K562 (cell line): ENCODE measurements at regions not wholly inside any gene's neighbourhood (a gene's known extent, or its start where the extent isn't known, plus 50 kb on each side); places are given as distances from the start of the nearest gene placed in this dataset.

Source experiments
- ATAC-seq: fragments of 200-7000 bp; cut with Tn5 transposase; 3 replicates; pipeline ENCODE4 v1.9.1; 2020; ENCODE audit warnings: moderate library complexity
- BruUV-seq: library from RNA; stranded (reverse); fragments of 400-500 nt; replicated peaks from 2 replicates; lab custom pipeline; 2021; lab: Mats Ljungman, UMichigan
- CTCF ChIA-PET: fragments of 300-600 bp; formaldehyde crosslinking; extraction: SDS; loops from one replicate; lab custom pipeline; 2021; ENCODE audit warnings: low intra/inter-chr PET ratio; lab: Yijun Ruan, JAX
- POLR2A ChIA-PET: fragments of 300-600, 350-650 bp; sonication (Branson Sonifier 250); formaldehyde crosslinking; extraction: SDS; loops from one replicate; lab custom pipeline; 2021; ENCODE audit warnings: antibody characterized with exemption, inconsistent platforms; lab: Yijun Ruan, JAX
- DNase-seq, 4 experiments: peaks; one replicate each; pipeline versions ENCODE4 v3.0.0 to v3.0.0-alpha.2; 2011 to 2018; ENCODE audit warnings: low spot score in 3 of 4, mixed read lengths in 3 of 4; ENCODE audit errors: extremely low read depth in 1 of 4
- FAIRE-seq: peaks from 2 replicates; lab custom pipeline; 2011; peaks lifted over from hg19 to GRCh38; lab: Jason Lieb, UNC
- H2AFZ ChIP-seq: 2 replicates; pipeline ENCODE4 v1.6.0; 2011; ENCODE audit warnings: low read depth, low read length, control low read depth, inconsistent platforms
- H3K27ac ChIP-seq: fragments of 200-600 bp; 3 replicates; pipeline ENCODE4 v1.8.0; 2011; ENCODE audit warnings: low read depth, mild to moderate bottlenecking, control low read depth, inconsistent platforms, low read length, moderate library complexity, mixed read lengths; ENCODE audit errors: extremely low read depth
- H3K27me3 ChIP-seq, 2 experiments: fragments of 300-600 bp in 1 of 2; 2 replicates in 1 of 2; 3 replicates in 1 of 2; pipeline versions ENCODE4 v1.6.0 to v1.8.0; 2011; ENCODE audit warnings: inconsistent platforms in 2 of 2, low read length in 2 of 2, mild to moderate bottlenecking in 1 of 2, mixed read lengths in 1 of 2, moderate library complexity in 1 of 2; ENCODE audit not compliant: control insufficient read depth in 2 of 2, insufficient read depth in 2 of 2
- H3K36me3 ChIP-seq: fragments of 300-600 bp; 3 replicates; pipeline ENCODE4 v1.8.0; 2011; ENCODE audit warnings: mild to moderate bottlenecking, low read length, inconsistent platforms; ENCODE audit not compliant: control insufficient read depth, insufficient read depth
- H3K4me1 ChIP-seq, 2 experiments: fragments of 200-600 bp in 1 of 2; replicated peaks in 1 of 2; 2 replicates in 1 of 2; 3 replicates in 1 of 2; pipeline versions ENCODE4 v1.5.1 to v1.8.0; 2011; ENCODE audit warnings: inconsistent platforms in 2 of 2, low read length in 2 of 2, mild to moderate bottlenecking in 1 of 2, mixed read lengths in 1 of 2, moderate library complexity in 1 of 2; ENCODE audit not compliant: control insufficient read depth in 2 of 2, insufficient read depth in 2 of 2
- H3K4me2 ChIP-seq: 2 replicates; pipeline ENCODE4 v1.6.1; 2011; ENCODE audit warnings: low read length, control low read depth, inconsistent platforms, mixed read lengths; ENCODE audit not compliant: insufficient read depth
- H3K4me3 ChIP-seq: fragments of 200-600 bp; sonication (generic), shearing (Covaris generic); 2 replicates; pipeline ENCODE4 v1.5.1; 2016; ENCODE audit warnings: control low read depth, inconsistent platforms
- H3K79me2 ChIP-seq: fragments of 200-600 bp; 3 replicates; pipeline ENCODE4 v1.8.0; 2011; ENCODE audit warnings: low read length, inconsistent platforms; ENCODE audit not compliant: control insufficient read depth, insufficient read depth
- H3K9ac ChIP-seq, 2 experiments: 2 replicates each; pipeline versions ENCODE4 v1.6.0 to v1.6.1; 2011; ENCODE audit warnings: low read depth in 2 of 2, low read length in 2 of 2, control low read depth in 1 of 2, inconsistent platforms in 1 of 2, mild to moderate bottlenecking in 1 of 2, mixed read lengths in 1 of 2; ENCODE audit not compliant: insufficient read depth in 1 of 2
- H3K9me1 ChIP-seq: one replicate; pipeline ENCODE4 v1.6.0; 2011; ENCODE audit warnings: inconsistent platforms, mild to moderate bottlenecking, low read length, moderate library complexity; ENCODE audit not compliant: control insufficient read depth, insufficient read depth
- H3K9me3 ChIP-seq: replicated peaks from 2 replicates; pipeline ENCODE4 v1.5.1; 2011; ENCODE audit warnings: low read depth, low read length, inconsistent platforms; ENCODE audit not compliant: control insufficient read depth, insufficient read depth
- H4K20me1 ChIP-seq: replicated peaks from 2 replicates; pipeline ENCODE4 v1.6.1; 2011; ENCODE audit warnings: low read length, inconsistent platforms, mixed read lengths; ENCODE audit not compliant: control insufficient read depth, insufficient read depth
- CEBPZ ChIP-seq: fragments of 150-350 bp; IDR thresholded peaks from 2 replicates; pipeline ENCODE4 v1.6.1; 2014; ENCODE audit warnings: low read depth, mild to moderate bottlenecking, low read length, borderline replicate concordance
- CREB3 ChIP-seq: fragments of 450-650 bp; conservative IDR thresholded peaks from 2 replicates; pipeline ENCODE4 v1.6.1; 2016; ENCODE audit warnings: missing genetic modification characterization, low read depth, mild to moderate bottlenecking, missing compliant biosample characterization, moderate library complexity
- CTBP1 ChIP-seq: fragments of 450-650 bp; IDR thresholded peaks from 2 replicates; pipeline ENCODE4 v1.6.1; 2016; ENCODE audit warnings: borderline replicate concordance
- DNMT1 ChIP-seq: fragments of 450-650 bp; IDR thresholded peaks from 2 replicates; pipeline ENCODE4 v1.6.1; 2016; ENCODE audit warnings: antibody characterized with exemption, mild to moderate bottlenecking
- DPF2 ChIP-seq: fragments of 450-650 bp; IDR thresholded peaks from 2 replicates; pipeline ENCODE4 v1.6.1; 2016
- HLTF ChIP-seq: fragments of 450-650 bp; IDR thresholded peaks from 2 replicates; pipeline ENCODE4 v1.6.1; 2016
- NCOR1 ChIP-seq: fragments of 450-650 bp; IDR thresholded peaks from 2 replicates; pipeline ENCODE4 v1.6.1; 2016; ENCODE audit warnings: mild to moderate bottlenecking, moderate library complexity
- NEUROD1 ChIP-seq: fragments of 150-350 bp; IDR thresholded peaks from 2 replicates; pipeline ENCODE4 v1.6.1; 2014; ENCODE audit warnings: borderline replicate concordance, low read length, low read depth; ENCODE audit not compliant: partially characterized antibody
- NUFIP1 ChIP-seq: fragments of 450-650 bp; IDR thresholded peaks from 2 replicates; pipeline ENCODE4 v1.6.1; 2018; ENCODE audit not compliant: partially characterized antibody
- SOX6 ChIP-seq: fragments of 450-650 bp; IDR thresholded peaks from 2 replicates; pipeline ENCODE4 v1.6.1; 2014; ENCODE audit warnings: mild to moderate bottlenecking
- TCF7 ChIP-seq: sonication (generic); IDR thresholded peaks from 2 replicates; pipeline ENCODE4 v1.6.1; 2016; ENCODE audit warnings: antibody characterized with exemption, borderline replicate concordance
- ZBTB12 ChIP-seq: fragments of 250-450 bp; sonication (Bioruptor Pico); IDR thresholded peaks from 2 replicates; pipeline ENCODE4 v1.4.0; 2020
- ZNF174 ChIP-seq: fragments of 250-450 bp; sonication (Bioruptor Pico); IDR thresholded peaks from 2 replicates; pipeline ENCODE4 v1.4.0; 2020; ENCODE audit warnings: mild to moderate bottlenecking
- WGBS: fragments of 100-300 bp; shearing (Covaris generic); methylation state at CpG from one replicate; pipeline ENCODE4 v1.1.6; 2016; ENCODE audit warnings: low coverage, mixed read lengths; ENCODE audit not compliant: insufficient coverage; ENCODE audit errors: missing lambda C conversion rate; 5-methylcytosine and 5-hydroxymethylcytosine counted together
- in situ Hi-C: fragments of 300-500 bp; cut with MboI; formaldehyde crosslinking; loops from 4 replicates; pipeline ENCODE4 v1.15.0; 2018; ENCODE audit warnings: inconsistent platforms, mixed read lengths
- intact Hi-C: fragments of 100-400 bp; cut with micrococcal nuclease; formaldehyde crosslinking; loops from 2 replicates; pipeline ENCODE4 v1.14.2; 2022
- TF ChIP-seq, protein P1 (sequence below): fragments of 250-450 bp; sonication (Bioruptor Pico); IDR thresholded peaks from 2 replicates; pipeline ENCODE4 v1.8.0; 2022; ENCODE audit warnings: inconsistent platforms, mild to moderate bottlenecking, moderate library complexity, borderline replicate concordance
- TF ChIP-seq, protein P2 (sequence below): fragments of 450-650 bp; IDR thresholded peaks from one replicate; pipeline ENCODE4 v1.6.1; 2018; ENCODE audit warnings: mild to moderate bottlenecking, moderate library complexity; ENCODE audit not compliant: partially characterized antibody

- H3K79me2 ChIP-seq: no peaks in the 10 kb centered on the region
- no TSS peak for BruUV-seq
- H3K4me2 ChIP-seq: no peak overlapping the region
- H3K9me1 ChIP-seq: no peaks in the 10 kb centered on the region
- 0 out of 2 replicates have a peak, but pooled peaks cover 2% of the 10 kb centered on the region for H3K9me3 ChIP-seq
- no peaks in the 10 kb centered on the region for H3K36me3 ChIP-seq
- ATAC-seq (no peak), FAIRE-seq (no peak), DNase-seq (no peak)
- ChIA-PET POLR2A (no interaction called here), CTCF (no interaction called here)
- in situ Hi-C loops: no loop called here
- no peaks in the 10 kb centered on the region for H3K4me1 ChIP-seq
- no peak overlapping the region for H3K9ac ChIP-seq
- 0% methylated on average over 4 of the region's 4 CpGs for WGBS
- H3K27ac ChIP-seq: no peak overlapping the region
- no peaks in the 10 kb centered on the region for H3K27me3 ChIP-seq
- intact Hi-C loops: no loop called here
- H2AFZ ChIP-seq: no peak overlapping the region
- H3K4me3 ChIP-seq: no peak overlapping the region
- H4K20me1 ChIP-seq: no peaks in the 10 kb centered on the region
- TF ChIP-seq ZNF174 (CRISPR knock-in tag) (no peak), NUFIP1 (no peak), SOX6 (no peak), DNMT1 (no peak), DPF2 (no peak), HLTF (no peak), NEUROD1 (no peak), CREB3 (no peak), CEBPZ (no peak), ZBTB12 (CRISPR knock-in tag) (no peak), NCOR1 (no peak), CTBP1 (no peak), TCF7 (no peak)
- TF ChIP-seq, protein P1, sequence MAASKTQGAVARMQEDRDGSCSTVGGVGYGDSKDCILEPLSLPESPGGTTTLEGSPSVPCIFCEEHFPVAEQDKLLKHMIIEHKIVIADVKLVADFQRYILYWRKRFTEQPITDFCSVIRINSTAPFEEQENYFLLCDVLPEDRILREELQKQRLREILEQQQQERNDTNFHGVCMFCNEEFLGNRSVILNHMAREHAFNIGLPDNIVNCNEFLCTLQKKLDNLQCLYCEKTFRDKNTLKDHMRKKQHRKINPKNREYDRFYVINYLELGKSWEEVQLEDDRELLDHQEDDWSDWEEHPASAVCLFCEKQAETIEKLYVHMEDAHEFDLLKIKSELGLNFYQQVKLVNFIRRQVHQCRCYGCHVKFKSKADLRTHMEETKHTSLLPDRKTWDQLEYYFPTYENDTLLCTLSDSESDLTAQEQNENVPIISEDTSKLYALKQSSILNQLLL (CRISPR knock-in tag): no peak
- TF ChIP-seq, protein P2, sequence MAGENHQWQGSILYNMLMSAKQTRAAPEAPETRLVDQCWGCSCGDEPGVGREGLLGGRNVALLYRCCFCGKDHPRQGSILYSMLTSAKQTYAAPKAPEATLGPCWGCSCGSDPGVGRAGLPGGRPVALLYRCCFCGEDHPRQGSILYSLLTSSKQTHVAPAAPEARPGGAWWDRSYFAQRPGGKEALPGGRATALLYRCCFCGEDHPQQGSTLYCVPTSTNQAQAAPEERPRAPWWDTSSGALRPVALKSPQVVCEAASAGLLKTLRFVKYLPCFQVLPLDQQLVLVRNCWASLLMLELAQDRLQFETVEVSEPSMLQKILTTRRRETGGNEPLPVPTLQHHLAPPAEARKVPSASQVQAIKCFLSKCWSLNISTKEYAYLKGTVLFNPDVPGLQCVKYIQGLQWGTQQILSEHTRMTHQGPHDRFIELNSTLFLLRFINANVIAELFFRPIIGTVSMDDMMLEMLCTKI: no peak
Observed at GRCh38 chr4:19783667-19784223, 468.0 kb upstream of the SLIT2 start.
